ENCODE measurements at regions not wholly inside any gene's neighbourhood (a gene's known extent, or its start where the extent isn't known, plus 50 kb on each side); places are given as distances from the start of the nearest gene placed in this dataset.

DNA sequence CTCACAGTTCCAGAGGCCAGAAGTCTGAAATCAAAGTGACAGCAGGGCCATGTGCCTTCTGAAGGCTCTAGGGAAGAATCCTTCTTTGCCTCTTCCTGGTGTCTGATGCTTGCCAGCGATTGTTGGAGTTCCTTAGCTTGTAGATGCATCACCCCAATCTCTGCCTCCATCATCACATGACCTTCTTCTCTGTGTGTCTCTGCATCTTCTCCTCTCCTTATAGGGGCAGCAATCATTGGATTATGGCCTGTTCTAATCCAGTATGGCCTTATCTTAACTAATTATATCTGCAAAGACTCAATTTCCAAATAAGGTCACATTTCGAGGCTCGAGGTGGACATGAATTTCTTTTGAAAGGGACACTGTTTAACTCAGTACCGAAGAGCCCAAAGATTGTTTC lies 71.7 kb upstream of the RAI2 start:
- ATAC-seq (no peak), DNase-seq (no peak)
- Mint-ChIP-seq H3K9me3 (no peaks in the 10 kb centered on the region), H3K4me1 (no peaks in the 10 kb centered on the region), H3K27ac (no peak overlapping the region), H3K36me3 (no peaks in the 10 kb centered on the region), H3K4me3 (no peak overlapping the region), H3K27me3 (ENCODE audit: low read depth in 2 of 2) (no peaks in the 10 kb centered on the region)
- Histone ChIP-seq H3K4me3 (ENCODE audit: low read length) (no peak overlapping the region), H3K36me3 (ENCODE audit: control insufficient read depth, insufficient read depth, low read length) (no peaks in the 10 kb centered on the region), H3K27me3 (ENCODE audit: control insufficient read depth, insufficient read depth, low read length) (no peaks in the 10 kb centered on the region), H3K9me3 (ENCODE audit: control insufficient read depth, insufficient read depth, low read length) (no peaks in the 10 kb centered on the region), H3K4me1 (ENCODE audit: control insufficient read depth, insufficient read depth, low read length) (no peaks in the 10 kb centered on the region), H3K27ac (ENCODE audit: low read length) (no peak overlapping the region)
- 85% methylated on average over 4 of the region's 4 CpGs for WGBS (ENCODE audit: insufficient coverage)
- TF ChIP-seq, protein P1, sequence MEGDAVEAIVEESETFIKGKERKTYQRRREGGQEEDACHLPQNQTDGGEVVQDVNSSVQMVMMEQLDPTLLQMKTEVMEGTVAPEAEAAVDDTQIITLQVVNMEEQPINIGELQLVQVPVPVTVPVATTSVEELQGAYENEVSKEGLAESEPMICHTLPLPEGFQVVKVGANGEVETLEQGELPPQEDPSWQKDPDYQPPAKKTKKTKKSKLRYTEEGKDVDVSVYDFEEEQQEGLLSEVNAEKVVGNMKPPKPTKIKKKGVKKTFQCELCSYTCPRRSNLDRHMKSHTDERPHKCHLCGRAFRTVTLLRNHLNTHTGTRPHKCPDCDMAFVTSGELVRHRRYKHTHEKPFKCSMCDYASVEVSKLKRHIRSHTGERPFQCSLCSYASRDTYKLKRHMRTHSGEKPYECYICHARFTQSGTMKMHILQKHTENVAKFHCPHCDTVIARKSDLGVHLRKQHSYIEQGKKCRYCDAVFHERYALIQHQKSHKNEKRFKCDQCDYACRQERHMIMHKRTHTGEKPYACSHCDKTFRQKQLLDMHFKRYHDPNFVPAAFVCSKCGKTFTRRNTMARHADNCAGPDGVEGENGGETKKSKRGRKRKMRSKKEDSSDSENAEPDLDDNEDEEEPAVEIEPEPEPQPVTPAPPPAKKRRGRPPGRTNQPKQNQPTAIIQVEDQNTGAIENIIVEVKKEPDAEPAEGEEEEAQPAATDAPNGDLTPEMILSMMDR (IDR thresholded peaks at IDR 0.05), result no peak
- intact Hi-C loops (cut with micrococcal nuclease), result no loop called here

- intact Hi-C loops (cut with micrococcal nuclease), result no loop called here
- DNase-seq (no peak), ATAC-seq (no peak)
- Histone ChIP-seq H3K36me3 (ENCODE audit: control insufficient read depth, insufficient read depth, low read length) (no peaks in the 10 kb centered on the region), H3K27ac (ENCODE audit: low read length) (no peak overlapping the region), H3K4me1 (ENCODE audit: control insufficient read depth, insufficient read depth, low read length) (no peaks in the 10 kb centered on the region), H3K27me3 (ENCODE audit: control insufficient read depth, insufficient read depth, low read length) (no peaks in the 10 kb centered on the region), H3K4me3 (ENCODE audit: low read length) (no peak overlapping the region), H3K9me3 (ENCODE audit: control insufficient read depth, insufficient read depth, low read length) (no peaks in the 10 kb centered on the region)
- Mint-ChIP-seq H3K27ac (no peak overlapping the region), H3K36me3 (no peaks in the 10 kb centered on the region), H3K9me3 (no peaks in the 10 kb centered on the region), H3K27me3 (ENCODE audit: low read depth in 2 of 2) (no peaks in the 10 kb centered on the region), H3K4me1 (no peaks in the 10 kb centered on the region), H3K4me3 (no peak overlapping the region)
- 89% methylated on average over 7 of the region's 7 CpGs for WGBS (ENCODE audit: insufficient coverage)
- TF ChIP-seq, protein P1 (IDR thresholded peaks at IDR 0.05), result no peak
Observed at GRCh38 chrX:17931855-17932254, 70.8 kb upstream of the RAI2 start.

DNA sequence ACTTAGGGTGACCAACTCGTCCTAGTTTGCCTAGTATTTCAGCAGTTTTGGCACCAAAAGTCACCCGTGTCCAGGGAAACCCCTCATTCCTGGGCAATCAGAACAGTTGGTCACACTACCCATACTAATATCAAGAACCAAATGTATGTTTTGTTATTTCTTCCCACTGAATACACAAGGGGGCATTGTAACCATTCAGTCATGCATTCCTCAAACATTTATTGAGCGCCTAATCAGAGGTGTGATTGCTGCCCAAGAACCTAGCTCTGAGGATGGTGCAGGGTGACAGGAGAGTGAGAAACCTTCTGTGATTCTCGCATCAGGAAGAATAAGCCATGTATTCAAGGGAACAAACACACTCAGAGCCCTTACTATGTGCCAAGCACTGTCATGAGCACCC lies 69.8 kb upstream of the RAI2 start:
- no peak overlapping the region for H3K27ac ChIP-seq (ENCODE audit: low read length)
- H3K27me3 ChIP-seq (ENCODE audit: control insufficient read depth, insufficient read depth, low read length), result no peaks in the 10 kb centered on the region
- H3K4me3 ChIP-seq (ENCODE audit: low read length), result no peak overlapping the region
- peaks cover 4 to 6% of the 10 kb centered on the region in 2 donors for H3K9me3 Mint-ChIP-seq
- no peaks in the 10 kb centered on the region for H3K9me3 ChIP-seq (ENCODE audit: control insufficient read depth, insufficient read depth, low read length)
- TF ChIP-seq, protein P1 (IDR thresholded peaks at IDR 0.05), result no peak
- H3K4me3 Mint-ChIP-seq, result no peak overlapping the region
- DNase-seq (no peak), ATAC-seq (no peak)
- H3K27ac Mint-ChIP-seq, result no peak overlapping the region
- no peaks in the 10 kb centered on the region for H3K27me3 Mint-ChIP-seq (ENCODE audit: low read depth in 2 of 2)
- intact Hi-C loops (cut with micrococcal nuclease), result no loop called here
- H3K4me1 Mint-ChIP-seq, result no peaks in the 10 kb centered on the region
- no peaks in the 10 kb centered on the region for H3K36me3 ChIP-seq (ENCODE audit: control insufficient read depth, insufficient read depth, low read length)
- H3K4me1 ChIP-seq (ENCODE audit: control insufficient read depth, insufficient read depth, low read length), result no peaks in the 10 kb centered on the region
- 73% methylated on average over 3 of the region's 4 CpGs for WGBS (ENCODE audit: insufficient coverage)
- no peaks in the 10 kb centered on the region for H3K36me3 Mint-ChIP-seq

DNA sequence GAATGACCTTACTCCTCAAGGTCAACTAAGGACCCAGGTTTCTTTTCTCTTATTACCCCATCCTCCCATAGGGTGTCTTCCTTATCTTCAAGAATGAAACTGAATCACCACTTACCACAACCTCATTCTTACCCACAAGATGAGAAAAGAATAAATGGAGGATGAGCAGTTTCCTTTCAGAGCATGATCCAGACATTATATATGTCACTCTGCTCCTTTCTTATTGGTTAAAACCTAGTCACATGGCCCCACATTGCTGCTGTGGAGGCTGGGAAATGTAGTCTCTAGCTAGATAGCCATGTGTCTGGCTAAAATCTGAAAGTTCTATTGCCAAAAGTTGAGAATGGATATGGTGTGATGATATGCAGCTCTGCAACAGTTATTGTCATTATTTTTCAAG lies 62.4 kb upstream of the RAI2 start:
- no peak for ATAC-seq
- DNase-seq, result peak in 1 of 2 donors; percentile 3

More for the DNA sequence above, 62.4 kb upstream of the RAI2 start:
- TF ChIP-seq, protein P1 (IDR thresholded peaks at IDR 0.05), result no peak
- H3K9me3 Mint-ChIP-seq, result peaks cover 4 to 6% of the 10 kb centered on the region in 2 donors
- intact Hi-C loops (cut with micrococcal nuclease), result no loop called here
- H3K27ac Mint-ChIP-seq, result no peak overlapping the region
- no peak overlapping the region for H3K4me3 Mint-ChIP-seq
- no peaks in the 10 kb centered on the region for H3K27me3 Mint-ChIP-seq (ENCODE audit: low read depth in 2 of 2)
- no peaks in the 10 kb centered on the region for H3K9me3 ChIP-seq (ENCODE audit: control insufficient read depth, insufficient read depth, low read length)
- no peak overlapping the region for H3K4me3 ChIP-seq (ENCODE audit: low read length)
- H3K4me1 ChIP-seq (ENCODE audit: control insufficient read depth, insufficient read depth, low read length), result no peaks in the 10 kb centered on the region
- no peaks in the 10 kb centered on the region for H3K36me3 Mint-ChIP-seq
- no peaks in the 10 kb centered on the region for H3K36me3 ChIP-seq (ENCODE audit: control insufficient read depth, insufficient read depth, low read length)
- no peaks in the 10 kb centered on the region for H3K27me3 ChIP-seq (ENCODE audit: control insufficient read depth, insufficient read depth, low read length)
- H3K27ac ChIP-seq (ENCODE audit: low read length), result no peak overlapping the region
- H3K4me1 Mint-ChIP-seq, result no peaks in the 10 kb centered on the region
